Right lung (tissue), 2 donors: ENCODE measurements at regions not wholly inside any gene's neighbourhood (a gene's known extent, or its start where the extent isn't known, plus 50 kb on each side); places are given as distances from the start of the nearest gene placed in this dataset.

Experiments used
- DNase-seq, 2 donors: peaks; one replicate each; pipeline ENCODE4 v3.0.0-alpha.2; 2013

DNA sequence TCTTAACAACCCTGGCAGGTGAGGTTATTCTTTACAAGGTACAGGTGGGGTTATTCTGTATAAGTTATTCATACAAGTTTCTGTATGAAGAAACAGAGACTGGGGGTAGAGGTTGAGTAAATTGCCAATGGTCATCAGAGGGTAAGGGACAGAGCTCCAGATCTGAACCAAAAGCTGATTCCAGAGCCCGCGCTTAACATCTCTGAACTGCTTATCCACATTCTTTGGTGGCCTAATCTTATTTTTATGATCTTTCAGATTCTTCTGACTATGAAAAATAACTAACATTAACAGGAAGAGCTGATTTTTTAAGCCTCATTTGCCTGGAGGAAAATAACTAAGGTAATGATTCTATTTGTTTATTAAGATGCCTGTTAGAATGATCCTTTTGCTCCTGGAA is 63.9 kb upstream of the BARHL2 start:
- no peak for DNase-seq

DNA sequence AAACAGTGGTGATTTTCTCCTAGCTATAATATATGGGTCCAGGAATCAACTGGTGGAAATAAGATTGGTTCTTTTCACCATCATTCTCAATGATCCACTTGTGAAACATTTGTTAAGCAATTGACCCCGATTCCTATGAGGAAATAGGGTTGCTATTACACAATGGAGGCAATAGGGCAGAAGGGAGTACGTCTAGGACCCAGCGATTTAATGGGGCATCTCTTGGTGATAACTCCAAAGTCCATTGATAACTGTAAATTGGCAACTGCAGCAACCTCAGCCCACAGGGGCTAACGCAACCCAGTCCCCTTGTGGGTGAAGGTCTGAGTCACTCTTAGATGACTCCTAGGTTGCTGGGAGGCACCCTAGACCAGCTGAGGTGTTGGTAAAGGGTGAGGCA is 62.5 kb upstream of the BARHL2 start:
- DNase-seq: no peak

DNA sequence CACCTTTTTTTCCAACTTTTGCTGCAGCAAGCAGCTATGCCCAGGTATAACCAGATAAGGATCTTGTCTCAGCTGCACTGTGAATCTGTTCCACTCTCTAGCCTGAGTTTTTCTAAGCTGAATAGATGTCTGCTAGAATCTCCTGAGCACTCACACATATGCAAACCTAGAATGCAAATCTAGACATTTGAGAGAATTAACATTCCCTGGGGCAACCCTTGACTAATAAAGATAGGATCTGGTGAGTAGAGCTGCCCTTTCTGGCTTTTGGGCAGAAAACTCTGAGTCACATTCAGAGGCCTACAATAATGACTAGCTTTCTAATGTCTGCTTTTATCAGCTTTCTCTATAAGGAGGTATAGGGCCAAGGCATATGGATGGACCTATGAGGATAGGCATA is 61.4 kb upstream of the BARHL2 start:
- DNase-seq: no peak

- no peak for DNase-seq
Observed at GRCh38 chr1:90773812-90774211, 56.7 kb upstream of the BARHL2 start.

DNA sequence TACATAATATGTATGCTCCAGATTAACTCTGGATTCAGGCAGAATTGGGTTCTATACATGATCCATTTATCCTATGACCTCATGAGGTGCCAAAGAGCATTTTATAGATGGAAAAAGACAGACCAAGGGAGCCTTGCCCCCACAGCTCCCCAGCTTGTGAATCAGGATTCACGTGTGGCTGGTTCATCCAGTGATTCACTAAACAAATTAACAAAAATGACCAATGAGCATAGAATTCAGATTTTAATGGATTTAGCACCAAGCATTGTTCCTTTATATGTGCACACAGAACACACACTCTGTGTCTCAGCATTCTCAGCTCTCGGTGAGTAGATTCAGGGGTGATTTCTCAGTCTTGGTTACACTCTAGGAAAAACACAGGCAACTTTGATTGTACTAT is 51.7 kb upstream of the BARHL2 start:
- no peak for DNase-seq

GRCh38 chr1:90768098-90768497 is 51.0 kb upstream of the BARHL2 start:
- DNase-seq: no peak
